ENCODE measurements at regions not wholly inside any gene's neighbourhood (a gene's known extent, or its start where the extent isn't known, plus 50 kb on each side); places are given as distances from the start of the nearest gene placed in this dataset.

GRCh38 chr12:91394903-91395302 is 212.3 kb upstream of the DCN start:
- TF ChIP-seq CTCF (IDR thresholded peaks at IDR 0.05), result no peak
- Mint-ChIP-seq H3K36me3 (ENCODE audit: low read depth) (peaks cover 23% of the 10 kb centered on the region), H3K27me3 (ENCODE audit: low read depth, poor library complexity) (peaks cover 1% of the 10 kb centered on the region), H3K4me1 (no peaks in the 10 kb centered on the region), H3K27ac (no peak overlapping the region), H3K4me3 (no peak overlapping the region), H3K9me3 (peaks cover 42% of the 10 kb centered on the region)
- DNase-seq, result no peak

- H3K36me3 Mint-ChIP-seq (ENCODE audit: low read depth), result peaks cover 23% of the 10 kb centered on the region
- H3K27ac Mint-ChIP-seq, result no peak overlapping the region
- H3K9me3 Mint-ChIP-seq, result peaks cover 32% of the 10 kb centered on the region
- no peak for TF ChIP-seq CTCF (IDR thresholded peaks at IDR 0.05)
- H3K4me3 Mint-ChIP-seq, result no peak overlapping the region
- peaks cover 10% of the 10 kb centered on the region for H3K4me1 Mint-ChIP-seq
- peaks cover 6% of the 10 kb centered on the region for H3K27me3 Mint-ChIP-seq (ENCODE audit: low read depth, poor library complexity)
- DNase-seq, result no peak
Observed at GRCh38 chr12:91388573-91388972, 206.0 kb upstream of the DCN start.

DNA sequence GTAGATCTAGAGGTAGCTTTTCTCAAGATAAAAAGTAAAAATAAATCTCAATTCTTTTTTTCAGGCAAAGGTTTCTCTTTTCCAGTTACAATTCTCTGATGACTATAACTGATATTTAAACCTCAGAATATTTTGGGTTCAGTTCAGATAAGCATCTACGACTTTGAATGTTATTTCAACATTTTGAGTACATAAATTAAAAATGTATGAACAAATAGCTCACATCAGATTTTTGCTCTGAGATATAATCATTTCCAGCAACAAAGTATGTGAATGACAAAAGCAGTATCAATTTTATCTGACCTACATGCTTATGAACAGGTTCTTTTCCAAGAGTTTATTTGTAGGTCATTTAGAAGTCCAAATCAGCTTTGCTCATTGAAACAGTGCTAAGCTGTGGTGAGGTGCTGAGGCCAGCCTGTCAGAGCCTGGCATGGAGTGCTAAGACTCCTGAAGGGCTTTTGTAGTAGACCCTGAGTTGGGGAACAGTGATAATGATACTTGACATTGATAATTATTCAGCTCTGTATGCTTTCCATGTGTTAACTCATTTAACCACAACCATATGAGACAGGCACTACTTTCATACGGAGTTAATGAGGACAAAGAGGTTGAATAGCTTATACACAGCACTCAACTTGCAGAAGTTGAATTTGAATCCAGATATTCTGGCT is 205.0 kb upstream of the DCN start:
- H3K36me3 Mint-ChIP-seq (ENCODE audit: low read depth), result peaks cover 19% of the 10 kb centered on the region
- DNase-seq, result no peak
- no peak for TF ChIP-seq CTCF (IDR thresholded peaks at IDR 0.05)
- no peak overlapping the region for H3K4me3 Mint-ChIP-seq
- peaks cover 16% of the 10 kb centered on the region for H3K4me1 Mint-ChIP-seq
- H3K27ac Mint-ChIP-seq, result no peak overlapping the region
- H3K9me3 Mint-ChIP-seq, result peaks cover 25% of the 10 kb centered on the region
- peaks cover 6% of the 10 kb centered on the region for H3K27me3 Mint-ChIP-seq (ENCODE audit: low read depth, poor library complexity)

DNA sequence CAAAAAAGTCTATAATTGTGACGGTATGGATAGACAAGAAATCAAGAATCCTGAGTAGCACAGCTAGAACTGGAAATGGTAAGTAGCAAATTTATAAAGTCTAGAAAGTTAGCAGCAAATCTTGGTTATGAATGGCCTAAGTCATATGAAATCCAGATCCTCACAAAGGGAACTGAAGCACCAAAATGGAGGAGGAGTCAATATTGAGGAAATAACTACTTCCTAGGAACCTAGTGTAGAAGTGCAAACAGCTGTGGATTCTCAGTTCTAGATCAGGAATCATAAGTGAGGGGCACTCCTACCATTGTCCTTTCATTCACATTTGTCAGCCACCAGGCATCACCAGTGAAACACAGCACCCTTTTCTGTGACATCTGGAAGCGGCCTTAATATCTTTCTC is 202.2 kb upstream of the DCN start:
- no peak overlapping the region for H3K27ac Mint-ChIP-seq
- H3K4me3 Mint-ChIP-seq, result no peak overlapping the region
- peaks cover under 1% of the 10 kb centered on the region for H3K9me3 Mint-ChIP-seq
- TF ChIP-seq CTCF (IDR thresholded peaks at IDR 0.05), result no peak
- DNase-seq, result no peak
- H3K27me3 Mint-ChIP-seq (ENCODE audit: low read depth, poor library complexity), result peaks cover 4% of the 10 kb centered on the region
- H3K4me1 Mint-ChIP-seq, result peaks cover 38% of the 10 kb centered on the region
- H3K36me3 Mint-ChIP-seq (ENCODE audit: low read depth), result no peaks in the 10 kb centered on the region

DNA sequence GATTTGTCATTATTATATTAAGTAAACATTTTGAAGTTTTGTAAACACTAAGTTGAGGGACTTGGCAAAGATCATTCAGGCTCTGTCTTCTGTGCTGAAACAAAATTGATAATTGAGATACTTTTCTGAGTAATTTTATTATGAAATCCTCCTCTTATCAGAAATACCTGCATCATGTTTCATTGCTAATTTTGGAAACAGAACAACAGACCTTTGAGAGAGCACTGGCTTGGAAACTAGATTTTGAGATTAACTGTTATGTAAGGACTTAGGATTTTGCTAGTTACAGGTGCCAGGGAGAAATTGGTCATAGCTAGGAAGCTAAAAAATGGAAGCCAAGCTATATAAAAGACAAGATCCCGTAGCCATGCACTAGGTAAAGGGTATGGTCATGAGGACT is 201.7 kb upstream of the DCN start:
- Mint-ChIP-seq H3K4me1 (peaks cover 43% of the 10 kb centered on the region), H3K4me3 (no peak overlapping the region), H3K27ac (no peak overlapping the region), H3K27me3 (ENCODE audit: low read depth, poor library complexity) (peaks cover 3% of the 10 kb centered on the region), H3K9me3 (no peaks in the 10 kb centered on the region), H3K36me3 (ENCODE audit: low read depth) (no peaks in the 10 kb centered on the region)
- TF ChIP-seq CTCF (IDR thresholded peaks at IDR 0.05), result no peak
- DNase-seq, result no peak

DNA sequence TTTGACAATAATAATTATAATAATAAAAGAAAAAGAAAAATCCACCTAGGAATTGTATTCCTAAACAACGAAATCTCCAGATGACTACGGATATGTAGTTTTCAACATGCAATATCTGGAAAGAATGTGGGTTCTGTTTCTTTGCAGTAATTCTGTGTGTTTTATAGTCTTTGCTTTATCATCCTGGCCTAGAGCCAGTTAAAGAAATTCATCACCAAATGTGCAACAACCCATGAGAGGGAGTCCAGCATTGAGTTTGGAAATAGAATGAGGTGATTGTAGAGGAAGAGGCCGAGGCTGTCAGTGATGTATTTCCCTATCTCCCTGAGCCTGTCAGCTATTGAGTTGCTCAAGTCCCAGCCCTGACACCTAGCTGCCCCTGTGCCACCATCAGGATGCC is 200.5 kb upstream of the DCN start:
- Mint-ChIP-seq H3K27ac (no peak overlapping the region), H3K36me3 (ENCODE audit: low read depth) (no peaks in the 10 kb centered on the region), H3K27me3 (ENCODE audit: low read depth, poor library complexity) (peaks cover 3% of the 10 kb centered on the region), H3K9me3 (no peaks in the 10 kb centered on the region), H3K4me1 (peaks cover 45% of the 10 kb centered on the region), H3K4me3 (no peak overlapping the region)
- DNase-seq, result no peak
- TF ChIP-seq CTCF (IDR thresholded peaks at IDR 0.05), result no peak

Measured in nephron progenitor cell (in vitro differentiated cells).